ENCODE measurements at regions not wholly inside any gene's neighbourhood (a gene's known extent, or its start where the extent isn't known, plus 50 kb on each side); places are given as distances from the start of the nearest gene placed in this dataset.

- Histone ChIP-seq H3K27ac (ENCODE audit: insufficient read depth, low read depth, low read length, poor library complexity, severe bottlenecking) (no peak overlapping the region), H3K4me1 (ENCODE audit: control insufficient read depth, insufficient read depth, low read length) (no peaks in the 10 kb centered on the region), H3K27me3 (ENCODE audit: control insufficient read depth, insufficient read depth, low read length, poor library complexity, severe bottlenecking) (no peaks in the 10 kb centered on the region), H3K36me3 (ENCODE audit: control insufficient read depth, insufficient read depth, low read length) (no peaks in the 10 kb centered on the region), H3K4me3 (ENCODE audit: insufficient read depth, low read depth, low read length) (no peak overlapping the region), H3K9me3 (ENCODE audit: control insufficient read depth, low read length) (no peaks in the 10 kb centered on the region)
- WGBS, 2 experiments, result 92 to 93% methylated on average over 6 of the region's 6 CpGs
Observed at GRCh38 chr2:817336-818015, 133.2 kb upstream of the SNTG2 start.

GRCh38 chr2:816278-816677 is 134.4 kb upstream of the SNTG2 start:
- WGBS, 2 experiments, result 92 to 98% methylated on average over 5 of the region's 5 CpGs
- Histone ChIP-seq H3K27ac (ENCODE audit: insufficient read depth, low read depth, low read length, poor library complexity, severe bottlenecking) (no peak overlapping the region), H3K36me3 (ENCODE audit: control insufficient read depth, insufficient read depth, low read length) (no peaks in the 10 kb centered on the region), H3K9me3 (ENCODE audit: control insufficient read depth, low read length) (no peaks in the 10 kb centered on the region), H3K4me3 (ENCODE audit: insufficient read depth, low read depth, low read length) (no peak overlapping the region), H3K4me1 (ENCODE audit: control insufficient read depth, insufficient read depth, low read length) (no peaks in the 10 kb centered on the region), H3K27me3 (ENCODE audit: control insufficient read depth, insufficient read depth, low read length, poor library complexity, severe bottlenecking) (no peaks in the 10 kb centered on the region)

- Histone ChIP-seq H3K4me3 (ENCODE audit: insufficient read depth, low read depth, low read length) (no peak overlapping the region), H3K36me3 (ENCODE audit: control insufficient read depth, insufficient read depth, low read length) (no peaks in the 10 kb centered on the region), H3K27me3 (ENCODE audit: control insufficient read depth, insufficient read depth, low read length, poor library complexity, severe bottlenecking) (no peaks in the 10 kb centered on the region), H3K27ac (ENCODE audit: insufficient read depth, low read depth, low read length, poor library complexity, severe bottlenecking) (no peak overlapping the region), H3K9me3 (ENCODE audit: control insufficient read depth, low read length) (no peaks in the 10 kb centered on the region), H3K4me1 (ENCODE audit: control insufficient read depth, insufficient read depth, low read length) (no peaks in the 10 kb centered on the region)
- WGBS, 2 experiments, result 92% methylated on average over 1 of the region's 1 CpG
Observed at GRCh38 chr2:810397-810796, 133.2 kb upstream of the TMEM18 start.

GRCh38 chr2:807300-807699 is 130.1 kb upstream of the TMEM18 start:
- no peaks in the 10 kb centered on the region for H3K9me3 ChIP-seq (ENCODE audit: control insufficient read depth, low read length)
- H3K4me1 ChIP-seq (ENCODE audit: control insufficient read depth, insufficient read depth, low read length), result no peaks in the 10 kb centered on the region
- H3K27me3 ChIP-seq (ENCODE audit: control insufficient read depth, insufficient read depth, low read length, poor library complexity, severe bottlenecking), result no peaks in the 10 kb centered on the region
- WGBS, 2 experiments, result 95 to 97% methylated on average over 6 of the region's 6 CpGs
- H3K36me3 ChIP-seq (ENCODE audit: control insufficient read depth, insufficient read depth, low read length), result no peaks in the 10 kb centered on the region
- no peak overlapping the region for H3K4me3 ChIP-seq (ENCODE audit: insufficient read depth, low read depth, low read length)
- H3K27ac ChIP-seq (ENCODE audit: insufficient read depth, low read depth, low read length, poor library complexity, severe bottlenecking), result no peak overlapping the region

- Histone ChIP-seq H3K27me3 (ENCODE audit: control insufficient read depth, insufficient read depth, low read length, poor library complexity, severe bottlenecking) (no peaks in the 10 kb centered on the region), H3K27ac (ENCODE audit: insufficient read depth, low read depth, low read length, poor library complexity, severe bottlenecking) (no peak overlapping the region), H3K9me3 (ENCODE audit: control insufficient read depth, low read length) (no peaks in the 10 kb centered on the region), H3K36me3 (ENCODE audit: control insufficient read depth, insufficient read depth, low read length) (no peaks in the 10 kb centered on the region), H3K4me3 (ENCODE audit: insufficient read depth, low read depth, low read length) (no peak overlapping the region), H3K4me1 (ENCODE audit: control insufficient read depth, insufficient read depth, low read length) (no peaks in the 10 kb centered on the region)
- 86 to 94% methylated on average over 5 of the region's 5 CpGs for WGBS, 2 experiments
Observed at GRCh38 chr2:805664-806063, 128.5 kb upstream of the TMEM18 start.

GRCh38 chr2:797993-798392 is 120.8 kb upstream of the TMEM18 start:
- 76% methylated on average over 6 of the region's 6 CpGs for WGBS, 2 experiments
- Histone ChIP-seq H3K4me1 (ENCODE audit: control insufficient read depth, insufficient read depth, low read length) (no peaks in the 10 kb centered on the region), H3K27me3 (ENCODE audit: control insufficient read depth, insufficient read depth, low read length, poor library complexity, severe bottlenecking) (no peaks in the 10 kb centered on the region), H3K36me3 (ENCODE audit: control insufficient read depth, insufficient read depth, low read length) (no peaks in the 10 kb centered on the region), H3K9me3 (ENCODE audit: control insufficient read depth, low read length) (no peaks in the 10 kb centered on the region), H3K27ac (ENCODE audit: insufficient read depth, low read depth, low read length, poor library complexity, severe bottlenecking) (no peak overlapping the region), H3K4me3 (ENCODE audit: insufficient read depth, low read depth, low read length) (no peak overlapping the region)

- Histone ChIP-seq H3K4me1 (ENCODE audit: control insufficient read depth, insufficient read depth, low read length) (no peaks in the 10 kb centered on the region), H3K36me3 (ENCODE audit: control insufficient read depth, insufficient read depth, low read length) (no peaks in the 10 kb centered on the region), H3K27ac (ENCODE audit: insufficient read depth, low read depth, low read length, poor library complexity, severe bottlenecking) (no peak overlapping the region), H3K27me3 (ENCODE audit: control insufficient read depth, insufficient read depth, low read length, poor library complexity, severe bottlenecking) (no peaks in the 10 kb centered on the region), H3K4me3 (ENCODE audit: insufficient read depth, low read depth, low read length) (no peak overlapping the region), H3K9me3 (ENCODE audit: control insufficient read depth, low read length) (no peaks in the 10 kb centered on the region)
- WGBS, 2 experiments, result 90% methylated on average over 8 of the region's 8 CpGs
Observed at GRCh38 chr2:797556-797955, 120.3 kb upstream of the TMEM18 start.

- no peaks in the 10 kb centered on the region for H3K9me3 ChIP-seq (ENCODE audit: control insufficient read depth, low read length)
- H3K27me3 ChIP-seq (ENCODE audit: control insufficient read depth, insufficient read depth, low read length, poor library complexity, severe bottlenecking), result no peaks in the 10 kb centered on the region
- H3K4me1 ChIP-seq (ENCODE audit: control insufficient read depth, insufficient read depth, low read length), result no peaks in the 10 kb centered on the region
- 93 to 94% methylated on average over 24 of the region's 24 CpGs for WGBS, 2 experiments
- no peaks in the 10 kb centered on the region for H3K36me3 ChIP-seq (ENCODE audit: control insufficient read depth, insufficient read depth, low read length)
- H3K4me3 ChIP-seq (ENCODE audit: insufficient read depth, low read depth, low read length), result no peak overlapping the region
- no peak overlapping the region for H3K27ac ChIP-seq (ENCODE audit: insufficient read depth, low read depth, low read length, poor library complexity, severe bottlenecking)
Observed at GRCh38 chr2:796141-796985, 119.2 kb upstream of the TMEM18 start.

GRCh38 chr2:795531-796041 is 118.4 kb upstream of the TMEM18 start:
- Histone ChIP-seq H3K36me3 (ENCODE audit: control insufficient read depth, insufficient read depth, low read length) (no peaks in the 10 kb centered on the region), H3K9me3 (ENCODE audit: control insufficient read depth, low read length) (no peaks in the 10 kb centered on the region), H3K4me1 (ENCODE audit: control insufficient read depth, insufficient read depth, low read length) (no peaks in the 10 kb centered on the region), H3K27me3 (ENCODE audit: control insufficient read depth, insufficient read depth, low read length, poor library complexity, severe bottlenecking) (no peaks in the 10 kb centered on the region), H3K27ac (ENCODE audit: insufficient read depth, low read depth, low read length, poor library complexity, severe bottlenecking) (no peak overlapping the region), H3K4me3 (ENCODE audit: insufficient read depth, low read depth, low read length) (no peak overlapping the region)
- WGBS, 2 experiments, result 89% methylated on average over 18 of the region's 18 CpGs

GRCh38 chr2:794554-795241 is 117.5 kb upstream of the TMEM18 start:
- no peaks in the 10 kb centered on the region for H3K27me3 ChIP-seq (ENCODE audit: control insufficient read depth, insufficient read depth, low read length, poor library complexity, severe bottlenecking)
- H3K4me3 ChIP-seq (ENCODE audit: insufficient read depth, low read depth, low read length), result no peak overlapping the region
- no peak overlapping the region for H3K27ac ChIP-seq (ENCODE audit: insufficient read depth, low read depth, low read length, poor library complexity, severe bottlenecking)
- 91 to 92% methylated on average over 19 of the region's 19 CpGs for WGBS, 2 experiments
- H3K9me3 ChIP-seq (ENCODE audit: control insufficient read depth, low read length), result no peaks in the 10 kb centered on the region
- no peaks in the 10 kb centered on the region for H3K4me1 ChIP-seq (ENCODE audit: control insufficient read depth, insufficient read depth, low read length)
- H3K36me3 ChIP-seq (ENCODE audit: control insufficient read depth, insufficient read depth, low read length), result no peaks in the 10 kb centered on the region
